ENCODE measurements at regions not wholly inside any gene's neighbourhood (a gene's known extent, or its start where the extent isn't known, plus 50 kb on each side); places are given as distances from the start of the nearest gene placed in this dataset.

DNA sequence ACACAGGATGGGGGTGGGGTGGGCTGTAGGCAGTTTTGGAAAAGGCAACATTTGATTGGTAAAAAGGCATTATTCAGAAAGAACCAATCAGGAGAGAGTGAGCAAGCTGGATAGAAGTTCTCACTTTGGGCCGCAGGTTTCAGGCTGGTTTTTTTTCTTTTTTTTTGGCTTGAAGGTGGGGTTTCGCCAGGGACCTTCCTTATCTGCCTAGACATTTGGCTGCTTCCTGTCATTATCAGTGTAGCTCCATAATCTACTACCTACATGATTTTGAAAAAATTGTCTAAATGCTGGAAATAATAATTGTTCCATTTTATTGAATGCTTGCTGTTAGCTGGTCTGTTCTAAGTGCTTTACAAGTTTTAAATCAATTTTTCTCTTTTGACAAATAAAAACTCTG lies 649.0 kb downstream of the TMTC2 start:
- in situ Hi-C loops (cut with MboI; ENCODE audit: low sequenced_read_pairs) = no loop called here
- Histone ChIP-seq H3K27ac (ENCODE audit: insufficient read depth, low read length) (no peak overlapping the region), H3K4me2 (ENCODE audit: low read depth, low read length) (no peak overlapping the region), H3K36me3 (ENCODE audit: control insufficient read depth, insufficient read depth, low read length) (no peaks in the 10 kb centered on the region), H3K4ac (ENCODE audit: low read depth, low read length) (no peak overlapping the region), H4K91ac (ENCODE audit: insufficient read depth, low read depth, low read length) (no peak overlapping the region), H3K4me3 (ENCODE audit: insufficient read depth, low read depth, low read length) (no peak overlapping the region), H2AK5ac (ENCODE audit: low read depth, low read length) (no peak overlapping the region), H4K5ac (ENCODE audit: low read depth, low read length) (no peak overlapping the region), H2AK9ac (replicated peaks; ENCODE audit: low read depth, low read length, poor library complexity) (no peak overlapping the region), H2BK120ac (ENCODE audit: low read depth, low read length) (no peak overlapping the region), H3K23ac (ENCODE audit: low read depth, low read length) (no peak overlapping the region), H3K9me1 (ENCODE audit: insufficient read depth, low read length) (no peaks in the 10 kb centered on the region), H3K18ac (ENCODE audit: low read depth, low read length) (no peak overlapping the region), H3K9ac (ENCODE audit: low read depth, low read length) (no peak overlapping the region), H2BK15ac (ENCODE audit: low read depth, low read length) (no peak overlapping the region), H2BK5ac (ENCODE audit: low read depth, low read length, poor library complexity, severe bottlenecking) (no peak overlapping the region), H4K8ac (ENCODE audit: low read depth in 2 of 2, low read length in 2 of 2) (no peak overlapping the region), H3K27me3 (ENCODE audit: control insufficient read depth, insufficient read depth, low read length) (no peaks in the 10 kb centered on the region), H3K14ac (replicated peaks; ENCODE audit: low read depth, low read length) (no peak overlapping the region), H3K79me1 (ENCODE audit: low read depth in 1 of 2, low read length in 2 of 2) (no peaks in the 10 kb centered on the region), H2AFZ (replicated peaks; ENCODE audit: low read length, poor library complexity) (no peak overlapping the region), H3K9me3 (ENCODE audit: control insufficient read depth, insufficient read depth, low read length) (peaks cover 13% of the 10 kb centered on the region), H3K56ac (ENCODE audit: extremely low read depth, insufficient read depth, low read length) (no peak overlapping the region), H3K4me1 (ENCODE audit: control insufficient read depth, insufficient read depth, low read length) (no peaks in the 10 kb centered on the region), H4K20me1 (ENCODE audit: insufficient read depth, low read length) (no peaks in the 10 kb centered on the region), H2BK20ac (ENCODE audit: low read depth, low read length) (no peak overlapping the region)
- ChIA-PET CTCF (no interaction called here), POLR2A (ENCODE audit: unreplicated experiment) (no interaction called here)
- dilution Hi-C loops (cut with HindIII; ENCODE audit: low sequenced_read_pairs, unreplicated experiment) = no loop called here
- no TSS peak for BruUV-seq (replicated peaks)
- intact Hi-C loops (cut with micrococcal nuclease) = no loop called here
- DNase-seq = no peak
- TF ChIP-seq SMC3 (IDR thresholded peaks at IDR 0.05; ENCODE audit: low read depth, low read length) (no peak), CEBPB (IDR thresholded peaks at IDR 0.05; ENCODE audit: low read depth, low read length) (no peak), RCOR1 (IDR thresholded peaks at IDR 0.05; ENCODE audit: insufficient replicate concordance, low read length) (no peak), RAD21 (IDR thresholded peaks at IDR 0.05; ENCODE audit: low read length) (no peak), FOS (IDR thresholded peaks at IDR 0.05; ENCODE audit: low read depth, low read length) (no peak), POLR2A (IDR thresholded peaks at IDR 0.05; ENCODE audit: low read depth, low read length) (no peak), MAZ (IDR thresholded peaks at IDR 0.05; ENCODE audit: borderline replicate concordance, low read depth, low read length) (no peak), CTCF (conservative IDR thresholded peaks at IDR 0.05; ENCODE audit: low read depth, low read length) (no peak), NFE2L2 (IDR thresholded peaks at IDR 0.05; ENCODE audit: low read depth, low read length) (no peak), RFX5 (IDR thresholded peaks at IDR 0.05; ENCODE audit: low read depth, low read length) (no peak), CHD1 (IDR thresholded peaks at IDR 0.05; ENCODE audit: low read depth, low read length) (no peak), BHLHE40 (IDR thresholded peaks at IDR 0.05; ENCODE audit: low read depth, low read length) (no peak), MAFK (IDR thresholded peaks at IDR 0.05; ENCODE audit: low read depth, low read length) (no peak), MXI1 (IDR thresholded peaks at IDR 0.05; ENCODE audit: borderline replicate concordance, low read depth, low read length) (no peak)
- TF ChIP-seq, protein P1, sequence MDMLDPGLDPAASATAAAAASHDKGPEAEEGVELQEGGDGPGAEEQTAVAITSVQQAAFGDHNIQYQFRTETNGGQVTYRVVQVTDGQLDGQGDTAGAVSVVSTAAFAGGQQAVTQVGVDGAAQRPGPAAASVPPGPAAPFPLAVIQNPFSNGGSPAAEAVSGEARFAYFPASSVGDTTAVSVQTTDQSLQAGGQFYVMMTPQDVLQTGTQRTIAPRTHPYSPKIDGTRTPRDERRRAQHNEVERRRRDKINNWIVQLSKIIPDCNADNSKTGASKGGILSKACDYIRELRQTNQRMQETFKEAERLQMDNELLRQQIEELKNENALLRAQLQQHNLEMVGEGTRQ (IDR thresholded peaks at IDR 0.05; ENCODE audit: low read depth, low read length) = no peak
- TF ChIP-seq, protein P2, sequence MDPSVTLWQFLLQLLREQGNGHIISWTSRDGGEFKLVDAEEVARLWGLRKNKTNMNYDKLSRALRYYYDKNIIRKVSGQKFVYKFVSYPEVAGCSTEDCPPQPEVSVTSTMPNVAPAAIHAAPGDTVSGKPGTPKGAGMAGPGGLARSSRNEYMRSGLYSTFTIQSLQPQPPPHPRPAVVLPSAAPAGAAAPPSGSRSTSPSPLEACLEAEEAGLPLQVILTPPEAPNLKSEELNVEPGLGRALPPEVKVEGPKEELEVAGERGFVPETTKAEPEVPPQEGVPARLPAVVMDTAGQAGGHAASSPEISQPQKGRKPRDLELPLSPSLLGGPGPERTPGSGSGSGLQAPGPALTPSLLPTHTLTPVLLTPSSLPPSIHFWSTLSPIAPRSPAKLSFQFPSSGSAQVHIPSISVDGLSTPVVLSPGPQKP (IDR thresholded peaks at IDR 0.05; ENCODE audit: borderline replicate concordance, low read depth, low read length) = no peak
- no peak for ATAC-seq (ENCODE audit: low read depth)
- WGBS, 2 experiments (ENCODE audit: extremely low coverage in 2 of 2, insufficient read length in 1 of 2) = no CpG with 5 or more reads among the region's 2 CpGs

Measured in IMR-90 (cell line).